Nephron (organoid): ENCODE measurements at regions not wholly inside any gene's neighbourhood (a gene's known extent, or its start where the extent isn't known, plus 50 kb on each side); places are given as distances from the start of the nearest gene placed in this dataset.

Source experiments
- H3K27ac Mint-ChIP-seq, 3 experiments: 2 replicates each; pipeline ENCODE4 v1.8.0; 2020; ENCODE audit warnings: mixed read lengths in 3 of 3, mild to moderate bottlenecking in 2 of 3, moderate library complexity in 1 of 3
- H3K27me3 Mint-ChIP-seq: 2 replicates; pipeline ENCODE4 v1.8.0; 2021; ENCODE audit warnings: low read depth, mild to moderate bottlenecking, moderate library complexity, mixed read lengths
- H3K36me3 Mint-ChIP-seq: 2 replicates; pipeline ENCODE4 v1.8.0; 2020; ENCODE audit warnings: low read depth, mixed read lengths
- H3K4me1 Mint-ChIP-seq: 2 replicates; pipeline ENCODE4 v1.8.0; 2020; ENCODE audit warnings: mixed read lengths
- H3K4me3 Mint-ChIP-seq, 3 experiments: 2 replicates each; pipeline ENCODE4 v1.8.0; 2020; ENCODE audit warnings: mild to moderate bottlenecking in 3 of 3, mixed read lengths in 3 of 3, moderate library complexity in 2 of 3
- H3K9me3 Mint-ChIP-seq: 2 replicates; pipeline ENCODE4 v1.8.0; 2020; ENCODE audit warnings: mixed read lengths
- TF ChIP-seq, protein P1 (sequence below), 3 experiments: fragments of 200-600 bp; sonication (generic); IDR thresholded peaks; one replicate each; pipeline ENCODE4 v1.5.0; 2021; ENCODE audit warnings: antibody characterized with exemption in 3 of 3; ENCODE audit not compliant: unreplicated experiment in 3 of 3

DNA sequence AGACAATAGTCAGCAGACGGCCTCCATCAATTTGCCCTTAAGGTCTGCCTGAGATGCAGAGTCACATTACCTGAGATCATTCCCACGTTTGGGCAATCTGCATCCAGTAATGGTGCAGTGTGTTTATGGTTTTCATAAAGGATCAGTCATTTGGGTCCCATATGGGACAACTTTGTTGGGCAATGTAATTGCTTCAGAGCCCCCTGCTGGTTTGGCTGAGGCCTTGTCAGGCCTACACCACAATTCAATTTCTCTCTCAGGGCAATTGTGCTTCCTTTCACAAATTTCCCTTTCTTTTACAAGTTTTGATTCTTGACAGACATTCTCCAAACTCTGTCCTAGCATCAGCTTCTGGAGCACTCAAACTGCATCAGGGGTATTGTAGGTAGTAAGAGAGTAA lies 191.2 kb upstream of the SSTR1 start:
- Mint-ChIP-seq H3K36me3 (peaks cover 4% of the 10 kb centered on the region), H3K4me3 (no peak overlapping the region), H3K9me3 (peaks cover 15% of the 10 kb centered on the region), H3K27me3 (peaks cover 4% of the 10 kb centered on the region), H3K4me1 (no peaks in the 10 kb centered on the region), H3K27ac (no peak overlapping the region)
- TF ChIP-seq, protein P1, sequence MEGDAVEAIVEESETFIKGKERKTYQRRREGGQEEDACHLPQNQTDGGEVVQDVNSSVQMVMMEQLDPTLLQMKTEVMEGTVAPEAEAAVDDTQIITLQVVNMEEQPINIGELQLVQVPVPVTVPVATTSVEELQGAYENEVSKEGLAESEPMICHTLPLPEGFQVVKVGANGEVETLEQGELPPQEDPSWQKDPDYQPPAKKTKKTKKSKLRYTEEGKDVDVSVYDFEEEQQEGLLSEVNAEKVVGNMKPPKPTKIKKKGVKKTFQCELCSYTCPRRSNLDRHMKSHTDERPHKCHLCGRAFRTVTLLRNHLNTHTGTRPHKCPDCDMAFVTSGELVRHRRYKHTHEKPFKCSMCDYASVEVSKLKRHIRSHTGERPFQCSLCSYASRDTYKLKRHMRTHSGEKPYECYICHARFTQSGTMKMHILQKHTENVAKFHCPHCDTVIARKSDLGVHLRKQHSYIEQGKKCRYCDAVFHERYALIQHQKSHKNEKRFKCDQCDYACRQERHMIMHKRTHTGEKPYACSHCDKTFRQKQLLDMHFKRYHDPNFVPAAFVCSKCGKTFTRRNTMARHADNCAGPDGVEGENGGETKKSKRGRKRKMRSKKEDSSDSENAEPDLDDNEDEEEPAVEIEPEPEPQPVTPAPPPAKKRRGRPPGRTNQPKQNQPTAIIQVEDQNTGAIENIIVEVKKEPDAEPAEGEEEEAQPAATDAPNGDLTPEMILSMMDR (IDR thresholded peaks at IDR 0.05; ENCODE audit: unreplicated experiment in 3 of 3) = no peak

DNA sequence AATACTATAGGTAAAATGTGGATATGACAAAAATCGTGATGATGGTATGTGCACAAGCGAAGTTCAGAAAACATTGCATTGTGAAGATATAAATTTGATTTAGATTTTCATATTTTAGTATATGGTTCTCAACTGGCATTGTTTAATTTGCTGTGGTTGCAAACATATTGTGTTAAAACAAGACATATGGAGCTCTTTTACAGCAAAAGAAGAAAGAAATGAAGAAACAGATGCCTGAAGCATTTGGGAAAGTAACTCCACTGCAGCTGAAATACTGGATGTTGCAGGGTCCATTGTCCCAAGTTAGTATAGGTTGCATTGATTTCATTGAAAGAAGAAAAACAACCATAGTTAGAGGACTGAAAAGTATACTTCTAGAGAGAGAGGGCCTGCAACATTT lies 185.8 kb upstream of the SSTR1 start:
- TF ChIP-seq, protein P1 (IDR thresholded peaks at IDR 0.05; ENCODE audit: unreplicated experiment in 3 of 3) = no peak

DNA sequence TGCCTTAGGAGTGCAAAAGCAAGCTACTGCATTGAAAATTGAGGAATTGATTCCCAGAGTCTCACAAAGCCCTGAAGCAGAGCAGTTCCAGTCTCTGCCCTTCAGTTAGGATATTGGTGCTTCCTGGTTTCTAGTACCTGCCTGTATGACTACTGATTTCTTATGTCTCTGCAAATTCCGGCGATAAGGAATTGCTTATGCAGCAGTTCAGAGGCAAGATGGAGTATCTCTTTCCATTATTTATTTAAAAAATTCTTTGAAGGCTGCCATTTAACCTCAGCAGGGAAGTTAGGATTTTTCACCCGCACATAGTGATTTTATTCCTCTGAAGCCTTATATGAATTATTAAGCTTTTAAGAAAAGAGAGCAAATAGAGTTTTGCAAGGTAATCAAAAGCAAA lies 184.9 kb upstream of the SSTR1 start:
- H3K36me3 Mint-ChIP-seq = no peaks in the 10 kb centered on the region
- peaks cover 22% of the 10 kb centered on the region for H3K9me3 Mint-ChIP-seq
- H3K27me3 Mint-ChIP-seq = no peaks in the 10 kb centered on the region
- no peaks in the 10 kb centered on the region for H3K4me1 Mint-ChIP-seq
- no peak overlapping the region for H3K4me3 Mint-ChIP-seq
- TF ChIP-seq, protein P1 (IDR thresholded peaks at IDR 0.05; ENCODE audit: unreplicated experiment in 3 of 3) = no peak
- no peak overlapping the region for H3K27ac Mint-ChIP-seq

More for the DNA sequence above, 185.8 kb upstream of the SSTR1 start:
- H3K27ac Mint-ChIP-seq = no peak overlapping the region
- no peak overlapping the region for H3K4me3 Mint-ChIP-seq
- H3K27me3 Mint-ChIP-seq = no peaks in the 10 kb centered on the region
- H3K9me3 Mint-ChIP-seq = peaks cover 16% of the 10 kb centered on the region
- no peaks in the 10 kb centered on the region for H3K4me1 Mint-ChIP-seq
- no peaks in the 10 kb centered on the region for H3K36me3 Mint-ChIP-seq

DNA sequence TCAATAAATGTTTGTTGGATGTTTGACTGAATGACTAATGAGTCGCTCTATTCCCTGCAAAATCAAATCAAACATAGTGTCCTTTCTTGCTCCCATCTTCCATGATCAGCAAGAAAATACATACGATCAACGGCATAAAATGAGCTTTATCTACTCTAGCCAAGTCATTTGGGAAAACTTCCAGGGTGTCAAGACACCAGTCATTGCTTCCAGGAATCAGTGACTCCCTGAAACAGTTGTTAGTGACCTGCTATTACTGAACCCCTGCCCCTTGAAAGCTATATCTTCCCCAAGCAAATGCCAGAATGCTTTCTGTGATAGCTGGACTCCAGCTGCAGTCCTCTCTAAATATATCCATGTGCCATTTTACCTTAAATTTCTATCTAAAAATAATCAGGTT lies 169.5 kb upstream of the SSTR1 start:
- Mint-ChIP-seq H3K27me3 (no peaks in the 10 kb centered on the region), H3K27ac (no peak overlapping the region), H3K4me3 (no peak overlapping the region), H3K36me3 (no peaks in the 10 kb centered on the region), H3K4me1 (peaks cover 10% of the 10 kb centered on the region), H3K9me3 (no peaks in the 10 kb centered on the region)
- TF ChIP-seq, protein P1 (IDR thresholded peaks at IDR 0.05; ENCODE audit: unreplicated experiment in 3 of 3) = no peak

DNA sequence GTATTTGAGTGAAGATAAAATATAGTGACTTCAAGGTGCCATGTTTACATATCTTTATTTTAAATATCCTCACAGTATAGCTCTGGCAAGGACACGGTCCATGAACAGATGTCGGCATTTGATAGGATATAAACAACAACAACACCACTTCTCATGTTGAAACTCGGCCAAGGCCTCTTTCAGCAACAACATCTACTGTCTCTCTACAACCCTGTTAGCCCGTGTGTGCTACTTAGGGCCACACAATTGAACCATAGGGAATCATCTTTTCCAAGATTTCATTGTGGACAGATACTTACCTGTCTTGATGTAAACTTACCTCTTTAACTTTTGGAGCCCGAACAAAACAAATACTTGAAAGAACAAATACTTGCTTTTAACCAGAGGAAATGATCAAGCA lies 168.7 kb upstream of the SSTR1 start:
- Mint-ChIP-seq H3K36me3 (no peaks in the 10 kb centered on the region), H3K4me3 (no peak overlapping the region), H3K9me3 (no peaks in the 10 kb centered on the region), H3K27me3 (no peaks in the 10 kb centered on the region), H3K4me1 (peaks cover 10% of the 10 kb centered on the region), H3K27ac (peak overlapping the region in 1 of 3 experiments; percentile 48)
- TF ChIP-seq, protein P1 (IDR thresholded peaks at IDR 0.05; ENCODE audit: unreplicated experiment in 3 of 3) = no peak

DNA sequence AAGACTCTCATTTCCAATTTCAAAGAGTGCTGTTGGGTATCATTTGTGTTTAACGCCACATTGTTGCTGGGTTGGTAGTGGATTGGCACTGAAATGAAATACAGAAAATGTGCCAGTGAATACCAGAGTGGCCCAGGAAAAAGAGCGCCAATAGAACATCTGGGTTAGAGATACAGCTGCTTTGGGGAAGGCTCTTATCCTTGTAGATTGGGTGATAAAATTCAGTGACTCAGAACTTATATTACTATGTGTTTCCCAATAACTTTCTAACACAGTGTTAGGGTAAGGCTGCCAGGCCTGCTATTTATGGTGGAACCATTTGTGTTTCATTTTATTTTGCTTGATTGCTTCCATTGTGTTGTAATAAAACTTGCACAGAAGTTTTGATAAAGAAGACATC lies 168.2 kb upstream of the SSTR1 start:
- H3K27ac Mint-ChIP-seq = no peak overlapping the region
- H3K36me3 Mint-ChIP-seq = no peaks in the 10 kb centered on the region
- H3K4me3 Mint-ChIP-seq = no peak overlapping the region

More for the DNA sequence above, 168.2 kb upstream of the SSTR1 start:
- Mint-ChIP-seq H3K27me3 (no peaks in the 10 kb centered on the region), H3K4me1 (peaks cover 10% of the 10 kb centered on the region), H3K9me3 (no peaks in the 10 kb centered on the region)
- TF ChIP-seq, protein P1 (IDR thresholded peaks at IDR 0.05; ENCODE audit: unreplicated experiment in 3 of 3) = no peak
